ENCODE measurements at regions not wholly inside any gene's neighbourhood (a gene's known extent, or its start where the extent isn't known, plus 50 kb on each side); places are given as distances from the start of the nearest gene placed in this dataset.
"Not testable (repeated sequence)": the region's sequence is repeated elsewhere in the genome, so short reads cannot be mapped to it uniquely, and the experiment has no call there.

DNA sequence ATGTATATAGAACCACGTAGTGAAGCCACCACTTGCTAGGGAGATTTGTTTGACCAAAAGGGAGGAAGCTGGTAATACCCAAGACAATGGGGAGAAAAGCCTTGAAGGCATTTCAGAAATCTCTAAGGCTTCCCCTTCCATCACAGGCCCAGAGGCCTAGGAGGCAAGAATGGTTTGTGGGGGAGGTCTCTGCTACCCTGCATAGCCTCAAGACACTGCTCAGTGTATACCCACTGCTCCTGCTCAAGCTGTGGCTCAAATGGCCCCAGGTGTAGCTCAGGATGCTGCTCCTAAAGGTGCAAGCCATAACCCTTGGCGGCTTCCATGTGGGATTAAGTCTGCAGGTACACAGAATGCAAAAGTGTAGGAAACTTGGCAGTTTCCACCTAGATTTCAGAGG, 1105.8 kb downstream of the GATA3 start:
- Histone ChIP-seq H3K27me3 (ENCODE audit: low read depth) (no peaks in the 10 kb centered on the region), H3K4me3 (no peak overlapping the region), H3K9me3 (no peaks in the 10 kb centered on the region), H3K36me3 (replicated peaks) (no peaks in the 10 kb centered on the region), H3K4me1 (no peaks in the 10 kb centered on the region)
- DNase-seq (ENCODE audit: low spot score in 2 of 2) = no peak
- in situ Hi-C loops (cut with MboI; ENCODE audit: low sequenced_read_pairs) = no loop called here

GRCh38 chr10:9163699-9164098, 1109.2 kb downstream of the GATA3 start:
- Histone ChIP-seq H3K9me3 (no peaks in the 10 kb centered on the region), H3K4me1 (no peaks in the 10 kb centered on the region), H3K27me3 (ENCODE audit: low read depth) (no peaks in the 10 kb centered on the region), H3K36me3 (replicated peaks) (no peaks in the 10 kb centered on the region), H3K4me3 (no peak overlapping the region)
- in situ Hi-C loops (cut with MboI; ENCODE audit: low sequenced_read_pairs) = no loop called here
- DNase-seq (ENCODE audit: low spot score in 2 of 2) = no peak

GRCh38 chr10:9166770-9167169, 1112.3 kb downstream of the GATA3 start:
- Histone ChIP-seq H3K4me3 (no peak overlapping the region), H3K36me3 (replicated peaks) (no peaks in the 10 kb centered on the region), H3K4me1 (no peaks in the 10 kb centered on the region), H3K27me3 (ENCODE audit: low read depth) (no peaks in the 10 kb centered on the region), H3K9me3 (no peaks in the 10 kb centered on the region)
- in situ Hi-C loops (cut with MboI; ENCODE audit: low sequenced_read_pairs) = no loop called here
- DNase-seq (ENCODE audit: low spot score in 2 of 2) = no peak

GRCh38 chr10:9172276-9172675, 1117.8 kb downstream of the GATA3 start:
- DNase-seq (ENCODE audit: low spot score in 2 of 2) = no peak
- H3K36me3 ChIP-seq (replicated peaks) = no peaks in the 10 kb centered on the region
- in situ Hi-C loops (cut with MboI; ENCODE audit: low sequenced_read_pairs) = no loop called here
- H3K27me3 ChIP-seq (ENCODE audit: low read depth) = no peaks in the 10 kb centered on the region
- no peaks in the 10 kb centered on the region for H3K4me1 ChIP-seq
- no peaks in the 10 kb centered on the region for H3K9me3 ChIP-seq
- no peak overlapping the region for H3K4me3 ChIP-seq

DNA sequence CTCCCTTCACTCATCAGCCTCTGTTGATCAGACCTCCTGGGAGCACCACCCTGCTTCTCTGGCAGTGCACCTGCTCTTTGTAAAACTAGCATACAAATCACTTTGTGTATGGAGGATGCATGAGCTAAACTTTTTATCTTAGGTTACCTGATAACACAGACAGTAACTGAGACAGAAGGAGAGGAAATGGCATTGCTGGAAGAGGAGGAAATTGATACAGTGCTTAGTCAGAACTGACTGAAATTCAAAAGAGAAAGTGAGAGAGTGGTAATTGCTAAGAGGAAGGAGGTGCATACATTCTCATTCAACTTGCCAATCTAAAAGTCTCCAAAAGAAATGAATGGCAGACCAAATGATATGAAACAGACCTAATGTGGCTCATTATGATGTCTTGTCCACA, 1120.7 kb downstream of the GATA3 start:
- Histone ChIP-seq H3K4me1 (no peaks in the 10 kb centered on the region), H3K9me3 (no peaks in the 10 kb centered on the region), H3K27me3 (ENCODE audit: low read depth) (no peaks in the 10 kb centered on the region), H3K4me3 (no peak overlapping the region), H3K36me3 (replicated peaks) (no peaks in the 10 kb centered on the region)
- no peak for DNase-seq (ENCODE audit: low spot score in 2 of 2)
- in situ Hi-C loops (cut with MboI; ENCODE audit: low sequenced_read_pairs) = no loop called here

- not testable (repeated sequence) for DNase-seq (ENCODE audit: low spot score in 2 of 2); H3K4me1 ChIP-seq
These were observed 1128.9 kb downstream of the GATA3 start for GRCh38 chr10:9183197-9183880.

GRCh38 chr10:9188022-9188810, 1133.7 kb downstream of the GATA3 start:
- no peaks in the 10 kb centered on the region for H3K27me3 ChIP-seq (ENCODE audit: low read depth)
- in situ Hi-C loops (cut with MboI; ENCODE audit: low sequenced_read_pairs) = no loop called here
- no peaks in the 10 kb centered on the region for H3K4me1 ChIP-seq
- no peak overlapping the region for H3K4me3 ChIP-seq
- DNase-seq (ENCODE audit: low spot score in 2 of 2) = no peak
- H3K36me3 ChIP-seq (replicated peaks) = no peaks in the 10 kb centered on the region
- no peaks in the 10 kb centered on the region for H3K9me3 ChIP-seq

More at GRCh38 chr10:9183197-9183880, 1128.9 kb downstream of the GATA3 start:
- H3K9me3 ChIP-seq; H3K4me3 ChIP-seq; in situ Hi-C loops (cut with MboI; ENCODE audit: low sequenced_read_pairs); H3K36me3 ChIP-seq (replicated peaks); H3K27me3 ChIP-seq (ENCODE audit: low read depth): not testable (repeated sequence)

DNA sequence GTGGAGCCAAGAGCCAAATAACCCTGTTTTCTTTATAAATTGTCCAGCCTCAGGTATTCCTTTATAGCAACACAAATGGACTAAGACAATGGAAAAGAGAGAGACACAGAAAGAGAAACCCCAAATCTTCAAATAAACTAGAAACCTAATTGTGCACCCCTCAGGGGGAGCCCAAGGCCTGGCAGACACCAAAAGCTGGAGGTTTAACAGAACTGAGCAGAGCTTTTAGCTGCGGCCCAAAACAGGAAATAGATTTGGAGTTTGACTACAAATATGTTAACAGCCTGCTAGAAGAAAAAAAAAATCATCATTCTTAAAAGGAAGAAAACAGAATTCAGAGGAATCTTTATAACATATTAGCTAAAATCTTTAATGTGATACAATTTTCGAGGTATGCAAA, 1135.0 kb downstream of the GATA3 start:
- no peak overlapping the region for H3K4me3 ChIP-seq
- H3K27me3 ChIP-seq (ENCODE audit: low read depth) = no peaks in the 10 kb centered on the region
- no peak for DNase-seq (ENCODE audit: low spot score in 2 of 2)
- no peaks in the 10 kb centered on the region for H3K4me1 ChIP-seq
- H3K9me3 ChIP-seq = no peaks in the 10 kb centered on the region
- in situ Hi-C loops (cut with MboI; ENCODE audit: low sequenced_read_pairs) = no loop called here
- no peaks in the 10 kb centered on the region for H3K36me3 ChIP-seq (replicated peaks)

GRCh38 chr10:9193120-9193519, 1138.6 kb downstream of the GATA3 start:
- in situ Hi-C loops (cut with MboI; ENCODE audit: low sequenced_read_pairs) = no loop called here
- Histone ChIP-seq H3K27me3 (ENCODE audit: low read depth) (no peaks in the 10 kb centered on the region), H3K36me3 (replicated peaks) (no peaks in the 10 kb centered on the region), H3K4me3 (no peak overlapping the region), H3K4me1 (no peaks in the 10 kb centered on the region), H3K9me3 (no peaks in the 10 kb centered on the region)
- DNase-seq (ENCODE audit: low spot score in 2 of 2) = no peak

DNA sequence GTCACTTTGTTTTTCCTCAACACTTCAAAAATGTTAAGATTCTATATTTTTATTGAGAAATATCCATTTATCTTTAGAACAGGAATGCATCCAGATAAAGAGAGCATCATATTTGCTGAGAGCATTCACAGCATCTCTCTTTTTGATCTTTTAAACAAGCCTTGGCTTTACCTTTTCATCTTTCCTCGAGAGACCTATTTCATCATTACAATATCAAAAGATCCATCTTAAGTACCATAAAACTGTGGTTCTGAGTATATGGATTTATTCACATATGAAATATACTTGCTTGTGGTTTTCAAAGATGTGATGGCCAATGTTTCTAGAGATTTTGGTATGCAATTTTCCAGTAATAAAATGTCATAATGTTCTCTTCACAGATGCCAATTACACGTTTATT, 1140.9 kb downstream of the GATA3 start:
- no peak for DNase-seq (ENCODE audit: low spot score in 2 of 2)
- no peaks in the 10 kb centered on the region for H3K9me3 ChIP-seq
- no peak overlapping the region for H3K4me3 ChIP-seq
- no peaks in the 10 kb centered on the region for H3K4me1 ChIP-seq
- H3K36me3 ChIP-seq (replicated peaks) = no peaks in the 10 kb centered on the region
- no peaks in the 10 kb centered on the region for H3K27me3 ChIP-seq (ENCODE audit: low read depth)
- in situ Hi-C loops (cut with MboI; ENCODE audit: low sequenced_read_pairs) = no loop called here

- H3K36me3 ChIP-seq (replicated peaks) = no peaks in the 10 kb centered on the region
- no peak overlapping the region for H3K4me3 ChIP-seq
- in situ Hi-C loops (cut with MboI; ENCODE audit: low sequenced_read_pairs) = no loop called here
- H3K27me3 ChIP-seq (ENCODE audit: low read depth) = no peaks in the 10 kb centered on the region
- no peak for DNase-seq (ENCODE audit: low spot score in 2 of 2)
- no peaks in the 10 kb centered on the region for H3K4me1 ChIP-seq
- no peaks in the 10 kb centered on the region for H3K9me3 ChIP-seq
These were observed 1144.1 kb downstream of the GATA3 start for GRCh38 chr10:9198611-9199010.

- in situ Hi-C loops (cut with MboI; ENCODE audit: low sequenced_read_pairs) = no loop called here
- Histone ChIP-seq H3K4me3 (no peak overlapping the region), H3K36me3 (replicated peaks) (no peaks in the 10 kb centered on the region), H3K9me3 (no peaks in the 10 kb centered on the region), H3K27me3 (ENCODE audit: low read depth) (no peaks in the 10 kb centered on the region), H3K4me1 (no peaks in the 10 kb centered on the region)
- no peak for DNase-seq (ENCODE audit: low spot score in 2 of 2)
These were observed 1151.1 kb downstream of the GATA3 start for GRCh38 chr10:9205558-9205957.

DNA sequence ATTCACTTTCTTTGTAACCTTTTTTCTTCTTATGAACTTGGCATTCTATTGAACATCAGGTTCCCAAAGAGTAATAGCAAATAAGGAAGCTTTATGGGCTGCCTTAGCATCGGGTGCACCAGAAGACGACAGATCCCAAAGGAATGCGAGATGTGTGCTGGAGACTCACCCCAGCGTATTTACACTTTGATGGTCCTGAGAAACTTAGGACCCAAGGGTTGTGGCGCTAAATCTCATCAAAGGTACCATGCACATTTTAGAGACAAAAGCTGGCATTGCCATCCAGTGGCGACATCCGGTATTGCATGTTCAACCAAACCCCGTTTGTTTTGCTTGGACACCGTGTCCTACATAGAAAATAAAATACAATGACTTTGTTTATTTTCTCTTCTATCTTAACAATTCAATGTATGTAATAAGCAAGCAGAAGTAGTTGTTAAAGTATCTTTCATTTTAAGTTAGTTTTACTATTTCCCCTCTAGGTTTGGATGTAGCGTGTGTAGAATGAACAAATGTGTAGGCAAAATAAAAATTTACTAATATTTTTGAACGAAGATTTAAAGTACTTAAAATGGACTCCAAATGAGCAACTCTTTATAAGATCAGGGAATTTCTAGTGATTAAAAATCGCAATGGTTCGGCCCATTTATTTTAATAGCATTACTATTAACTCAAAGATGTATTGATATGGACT, 1154.8 kb downstream of the GATA3 start:
- in situ Hi-C loops (cut with MboI; ENCODE audit: low sequenced_read_pairs) = no loop called here
- peak; percentile 11 to 75 for DNase-seq (ENCODE audit: low spot score in 2 of 2)

GRCh38 chr10:9211228-9211627, 1156.7 kb downstream of the GATA3 start:
- in situ Hi-C loops (cut with MboI; ENCODE audit: low sequenced_read_pairs) = no loop called here
- Histone ChIP-seq H3K4me3 (no peak overlapping the region), H3K4me1 (no peaks in the 10 kb centered on the region), H3K9me3 (no peaks in the 10 kb centered on the region), H3K27me3 (ENCODE audit: low read depth) (0 out of 2 replicates have a peak, but pooled peaks cover 3% of the 10 kb centered on the region), H3K36me3 (replicated peaks) (no peaks in the 10 kb centered on the region)
- DNase-seq (ENCODE audit: low spot score in 2 of 2) = no peak

More for the DNA sequence above, 1154.8 kb downstream of the GATA3 start:
- no peaks in the 10 kb centered on the region for H3K4me1 ChIP-seq
- H3K9me3 ChIP-seq = no peaks in the 10 kb centered on the region
- no peaks in the 10 kb centered on the region for H3K36me3 ChIP-seq (replicated peaks)
- H3K27me3 ChIP-seq (ENCODE audit: low read depth) = no peaks in the 10 kb centered on the region
- H3K4me3 ChIP-seq = no peak overlapping the region

Measured in HAP-1 (cell line).